Stimulated activated CD8-positive, alpha-beta memory T cell treated with anti-CD3 and anti-CD28 coated beads, Interleukin-2, amount 100 ng/mL, for 1 hour (primary cell): ENCODE measurements at regions not wholly inside any gene's neighbourhood (a gene's known extent, or its start where the extent isn't known, plus 50 kb on each side); places are given as distances from the start of the nearest gene placed in this dataset.

Source experiments
- DNase-seq, 2 donors: peaks; one replicate each; pipeline ENCODE4 v3.0.0-alpha.2; 2020; ENCODE audit warnings: low read depth in 2 of 2

DNA sequence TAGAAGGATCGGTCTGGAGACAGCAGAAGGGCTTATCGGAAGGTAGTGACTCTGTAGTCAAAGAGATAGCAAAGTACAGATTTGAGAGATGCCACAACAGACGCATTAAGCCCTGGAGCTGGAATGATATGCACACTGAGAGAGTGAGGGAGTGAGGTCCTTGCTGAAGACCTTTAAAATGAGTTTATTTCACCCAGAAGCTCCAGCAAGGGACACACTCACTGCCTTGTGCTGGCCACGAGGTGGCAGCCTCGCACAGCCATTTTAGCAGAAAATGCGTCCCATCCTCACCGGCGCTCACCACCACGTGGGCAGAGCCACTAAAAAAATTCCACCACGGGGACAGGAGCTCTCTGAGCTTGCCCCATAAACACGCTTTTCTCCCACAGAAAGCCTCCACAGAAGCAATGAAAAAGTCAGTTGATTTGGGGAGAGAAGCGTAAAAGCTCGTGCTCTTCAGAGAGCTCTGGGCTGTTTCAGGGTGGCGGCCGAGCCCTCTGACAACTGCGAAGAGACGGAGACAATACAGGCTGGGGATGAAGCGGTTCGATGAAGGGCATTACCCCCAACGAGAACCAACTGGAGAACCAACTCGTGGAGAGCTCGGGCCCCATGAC lies 163.0 kb upstream of the KLF14 start:
- peak; percentile 35 to 53 for DNase-seq

DNA sequence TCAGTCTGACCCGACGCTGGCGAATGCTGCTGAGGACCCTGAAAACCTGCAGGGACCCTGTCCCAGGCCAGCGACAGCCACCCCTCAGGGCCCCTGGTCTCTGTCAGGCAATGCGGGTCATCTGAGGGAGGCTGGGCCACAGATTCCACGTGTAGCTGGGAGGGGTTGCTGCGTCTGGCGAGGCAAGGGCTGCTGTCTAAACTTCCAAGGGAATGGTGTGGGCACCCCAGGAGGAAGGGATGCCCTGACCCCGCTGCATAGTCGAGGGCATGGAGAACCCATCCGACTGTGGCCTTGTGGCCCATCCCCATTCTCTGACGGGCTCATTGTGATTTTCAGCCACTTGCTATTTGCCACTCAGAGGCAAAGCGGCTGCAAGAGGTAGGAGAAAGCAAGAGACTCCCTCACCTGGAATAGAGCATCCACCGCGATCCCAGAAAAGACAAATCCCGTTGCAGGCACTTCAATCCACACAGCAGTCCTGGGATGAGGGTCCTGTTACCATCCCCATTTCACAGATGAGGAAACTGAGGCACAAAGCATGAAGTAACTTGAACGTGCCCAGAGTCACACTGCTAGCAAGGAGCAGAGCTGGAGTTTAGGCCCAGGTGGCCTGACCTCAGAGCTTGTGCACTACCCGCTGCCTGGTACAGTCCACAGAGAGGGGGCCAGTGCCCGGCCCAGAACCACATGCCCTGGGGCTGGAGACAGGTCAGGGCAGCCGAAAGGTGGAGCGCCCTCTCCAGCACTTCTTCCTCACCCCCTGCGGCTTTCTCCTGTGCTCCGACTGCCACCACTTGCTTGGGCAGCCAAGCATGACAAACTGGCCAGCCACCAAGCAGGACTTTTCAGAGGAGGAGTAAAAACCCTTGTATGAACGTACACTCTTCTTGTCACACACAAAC lies 163.8 kb upstream of the KLF14 start:
- DNase-seq = no peak

DNA sequence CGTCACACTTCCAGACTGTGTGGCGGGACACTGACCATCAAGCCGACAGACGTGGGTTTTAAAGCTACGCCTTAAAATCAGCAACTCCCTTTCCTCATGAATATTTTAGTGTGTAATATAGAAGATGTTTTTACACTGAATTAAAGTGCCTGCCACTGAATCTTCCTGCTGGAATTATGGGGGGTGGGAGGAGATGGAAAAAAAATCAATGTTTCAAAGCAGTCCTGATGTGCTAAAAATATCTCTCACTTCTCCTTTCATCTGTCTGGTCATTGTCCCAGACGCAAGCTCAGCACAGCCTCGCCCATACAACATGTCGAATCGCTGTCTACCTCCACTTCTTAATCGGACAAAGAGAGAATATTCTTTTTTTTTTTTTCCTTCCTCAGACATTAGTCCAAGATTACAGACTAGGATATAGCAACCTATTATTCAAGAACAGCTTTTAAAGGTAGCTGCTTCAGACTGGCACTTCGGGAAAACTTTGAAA lies 165.1 kb upstream of the KLF14 start:
- DNase-seq = no peak

GRCh38 chr7:130899638-130900401 lies 165.8 kb upstream of the KLF14 start:
- DNase-seq = no peak

DNA sequence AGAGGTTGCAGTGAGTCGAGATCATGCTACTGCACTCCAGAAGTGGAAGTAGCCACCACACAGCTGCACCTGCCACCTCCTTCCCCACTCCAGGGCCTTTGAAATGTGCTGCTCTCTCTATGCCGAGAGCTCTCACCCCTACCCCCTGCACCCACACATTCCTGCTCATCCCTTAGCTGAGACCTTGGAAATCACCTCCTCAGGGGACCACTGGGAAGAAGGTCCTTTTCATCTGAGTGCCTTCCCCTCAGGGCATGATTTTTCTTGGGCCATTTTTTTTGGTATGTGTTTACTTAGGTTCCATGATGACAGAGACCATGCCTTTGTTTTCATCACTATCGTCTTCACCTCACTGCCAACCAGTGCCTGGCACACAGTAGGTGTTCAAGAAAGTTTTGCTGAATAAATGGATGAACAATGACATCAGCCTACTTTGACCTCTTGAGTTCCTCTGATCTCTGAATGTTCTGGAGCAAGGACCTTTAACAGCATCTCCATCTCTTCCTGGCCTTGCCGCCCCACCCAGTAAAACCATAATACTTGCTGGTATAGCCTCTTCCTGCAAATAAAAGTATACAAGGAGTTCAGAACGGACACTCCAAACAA lies 166.6 kb upstream of the KLF14 start:
- DNase-seq = no peak

DNA sequence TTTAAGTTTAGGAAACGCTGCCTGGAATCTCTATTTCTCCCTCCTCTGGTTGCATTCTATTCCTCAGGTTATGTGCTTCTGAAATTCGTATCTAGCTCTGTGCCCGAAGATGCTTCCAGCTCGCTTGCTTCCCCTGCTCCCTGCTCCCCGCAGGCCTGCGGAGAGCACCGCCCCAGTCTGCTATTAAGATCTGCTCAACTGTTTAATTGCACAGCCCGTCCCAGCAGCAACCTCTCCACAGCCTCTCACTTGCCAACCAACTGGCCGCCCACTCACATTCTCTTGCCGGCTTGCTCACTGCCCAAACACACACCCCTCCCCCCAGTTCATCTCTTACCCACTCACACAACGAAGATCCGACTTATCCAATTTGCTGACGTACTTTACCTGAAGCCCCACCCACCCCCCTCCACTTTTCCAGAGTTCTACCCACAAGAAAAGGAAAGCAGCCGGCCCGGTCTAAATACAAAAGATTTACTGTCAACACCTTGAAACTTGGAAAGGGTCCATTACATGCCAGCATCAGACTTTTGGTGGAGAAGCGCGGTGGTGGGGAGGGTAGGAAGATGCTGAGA lies 167.3 kb upstream of the KLF14 start:
- DNase-seq = no peak

- DNase-seq = no peak
These were observed 168.8 kb upstream of the KLF14 start for GRCh38 chr7:130902755-130903357.

GRCh38 chr7:130903358-130903974 lies 169.5 kb upstream of the KLF14 start:
- no peak for DNase-seq

GRCh38 chr7:130904031-130904757 lies 170.2 kb upstream of the KLF14 start:
- DNase-seq = no peak

GRCh38 chr7:130904792-130905191 lies 170.8 kb upstream of the KLF14 start:
- DNase-seq = no peak

DNA sequence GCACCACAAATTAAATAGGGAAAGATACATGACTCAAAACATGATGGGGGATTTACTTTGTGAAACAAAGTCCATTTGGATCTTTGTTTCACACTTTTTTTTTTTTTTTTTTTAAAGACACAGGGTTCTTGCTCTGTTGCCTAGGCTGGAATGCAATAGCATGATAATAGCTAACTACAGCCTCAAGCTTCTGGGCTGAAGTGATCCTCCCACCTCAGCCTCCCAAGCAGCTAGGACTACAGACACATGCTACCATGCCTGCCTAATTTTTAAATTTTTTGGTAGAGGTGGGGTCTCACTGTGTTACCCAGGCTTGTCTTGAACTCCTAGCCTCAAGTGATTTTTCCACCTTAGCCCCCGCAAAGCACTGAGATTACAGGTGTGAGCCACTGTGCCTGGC lies 172.6 kb upstream of the KLF14 start:
- DNase-seq = no peak

DNA sequence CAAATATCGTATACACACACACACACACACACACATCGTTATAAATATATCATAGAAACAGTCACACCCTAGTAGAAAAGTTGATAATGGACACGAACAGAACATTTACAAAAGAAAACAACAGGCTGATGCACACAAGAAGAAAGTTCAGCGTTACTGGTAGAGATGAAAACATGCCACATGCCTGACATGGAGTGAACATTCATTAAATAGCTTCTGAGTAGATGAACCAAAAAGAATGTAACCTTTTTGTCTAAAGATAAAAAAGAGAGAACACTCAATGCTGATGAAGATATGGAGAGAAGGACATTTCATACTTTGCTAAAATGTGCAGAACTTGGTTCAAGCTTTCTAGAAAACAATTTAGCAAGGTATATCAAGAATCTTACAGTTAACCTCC lies 173.4 kb upstream of the KLF14 start:
- DNase-seq = no peak

DNA sequence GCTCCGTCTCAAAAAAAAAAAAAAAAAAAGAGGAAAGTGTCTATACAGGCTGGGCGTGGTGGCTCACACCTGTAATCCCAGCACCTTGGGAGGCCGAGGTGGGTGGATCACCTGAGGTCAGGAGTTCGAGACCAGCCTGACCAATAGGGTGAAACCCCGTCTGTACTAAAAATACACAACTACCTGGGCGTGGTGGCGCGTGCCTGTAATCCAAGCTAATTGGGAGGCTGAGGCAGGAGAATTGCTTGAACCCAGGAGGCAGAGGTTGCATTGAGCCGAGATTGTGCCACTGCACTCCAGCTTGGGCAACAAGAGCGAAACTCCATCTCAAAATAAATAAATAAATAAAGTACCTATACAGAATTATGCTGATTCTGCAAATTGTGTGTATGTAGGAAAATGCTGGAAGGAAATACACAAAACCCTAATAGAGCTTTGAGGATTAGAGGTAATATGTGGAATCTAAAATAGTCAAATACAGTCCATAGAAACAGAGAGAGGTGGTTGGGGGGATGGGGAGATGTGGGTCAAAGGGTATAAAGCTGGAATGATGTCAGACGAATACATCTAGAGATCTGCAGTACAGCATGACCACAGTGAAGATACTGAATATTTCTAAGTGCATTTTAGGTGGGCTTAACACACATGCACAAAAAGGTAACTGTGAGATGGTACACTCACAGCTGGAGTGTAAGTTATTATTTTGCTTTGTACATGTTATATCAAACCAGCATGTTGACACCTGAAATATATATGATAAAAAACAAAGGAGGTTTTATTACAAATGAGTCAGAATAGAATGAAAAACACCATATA lies 174.5 kb upstream of the KLF14 start:
- DNase-seq = no peak

GRCh38 chr7:130909161-130909836 lies 175.3 kb upstream of the KLF14 start:
- DNase-seq = no peak

DNA sequence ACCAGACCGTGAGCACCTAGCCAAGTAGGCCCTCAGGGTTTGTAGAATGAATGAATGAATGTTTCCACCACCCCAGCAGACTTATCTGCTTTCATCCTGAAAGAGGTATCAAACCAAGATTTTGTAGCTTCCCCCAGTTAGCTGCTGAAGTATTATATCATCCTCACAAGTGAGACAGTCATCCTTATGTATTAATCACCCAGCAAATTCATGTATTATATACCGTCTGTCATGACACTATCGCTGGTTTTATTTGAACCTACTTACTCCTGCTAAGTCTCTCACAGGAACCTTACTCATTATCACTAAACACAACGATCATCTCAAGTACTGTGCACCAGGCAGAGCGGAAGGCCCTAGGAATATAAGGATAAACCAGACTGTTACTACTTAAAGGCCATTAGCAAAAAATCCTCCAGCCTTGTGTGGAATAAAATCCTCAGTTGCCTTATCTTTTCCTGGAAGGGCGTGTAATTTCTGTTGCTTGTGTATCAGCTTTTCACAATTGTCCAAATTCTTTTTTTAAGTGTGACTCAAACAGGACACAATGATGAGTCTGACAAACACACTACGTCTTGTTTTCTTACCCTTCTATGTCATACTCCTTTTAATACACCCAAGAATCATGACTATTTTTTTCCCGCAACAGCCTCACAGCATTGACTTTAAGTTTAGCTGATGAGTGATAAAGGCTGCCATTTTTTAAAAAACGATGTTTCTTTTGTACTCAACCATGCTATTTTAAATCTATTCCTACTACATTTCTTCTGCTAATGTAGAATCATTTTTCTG lies 176.1 kb upstream of the KLF14 start:
- no peak for DNase-seq

DNA sequence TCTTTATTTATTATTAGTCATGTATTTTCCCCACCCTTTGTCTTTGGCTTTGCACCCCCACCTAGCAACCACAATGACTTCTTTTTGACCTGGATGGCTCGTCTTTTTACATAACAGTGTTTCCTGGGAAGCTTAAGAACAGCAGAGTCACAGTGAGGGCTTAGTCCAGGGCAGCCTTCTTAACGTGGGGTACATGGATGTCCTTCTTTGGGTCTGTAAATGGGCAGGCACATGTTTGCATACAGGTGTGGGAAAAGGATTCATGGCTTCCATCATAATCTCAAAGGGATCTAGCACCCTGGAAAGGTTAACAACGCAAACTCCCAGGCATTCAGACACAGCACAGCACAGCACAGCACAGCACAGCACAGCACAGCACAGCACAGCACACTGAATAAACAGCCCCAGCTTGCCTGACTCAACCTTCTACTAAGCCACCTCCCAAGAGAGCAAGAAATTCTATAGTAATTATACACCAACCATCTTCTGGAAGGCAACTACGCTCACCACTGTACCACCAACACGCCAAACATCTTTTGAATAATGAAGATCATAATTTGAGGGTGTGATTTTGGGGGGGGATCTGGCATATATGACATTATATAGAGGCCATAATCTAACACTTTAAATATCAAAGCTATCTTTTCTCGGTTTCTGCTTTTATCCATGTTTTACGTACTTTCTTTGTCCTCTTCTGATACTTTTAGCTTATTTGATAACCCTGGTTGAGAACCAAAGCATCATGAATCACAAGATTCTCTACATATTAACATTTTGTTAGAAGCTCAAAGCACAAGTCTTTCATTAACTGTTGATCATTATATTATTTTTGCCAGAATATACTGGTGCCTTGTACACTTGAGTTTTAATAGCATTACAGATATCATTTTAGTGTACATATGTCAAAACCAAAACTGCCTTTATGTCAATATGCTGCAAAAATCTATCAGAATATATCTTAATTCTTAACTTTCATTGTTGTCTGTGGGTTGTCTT lies 177.2 kb upstream of the KLF14 start:
- DNase-seq = no peak
